ENCODE measurements at regions not wholly inside any gene's neighbourhood (a gene's known extent, or its start where the extent isn't known, plus 50 kb on each side); places are given as distances from the start of the nearest gene placed in this dataset.
A peak's percentile ranks its signal among the peaks of the same experiment; 100 is the strongest.

DNA sequence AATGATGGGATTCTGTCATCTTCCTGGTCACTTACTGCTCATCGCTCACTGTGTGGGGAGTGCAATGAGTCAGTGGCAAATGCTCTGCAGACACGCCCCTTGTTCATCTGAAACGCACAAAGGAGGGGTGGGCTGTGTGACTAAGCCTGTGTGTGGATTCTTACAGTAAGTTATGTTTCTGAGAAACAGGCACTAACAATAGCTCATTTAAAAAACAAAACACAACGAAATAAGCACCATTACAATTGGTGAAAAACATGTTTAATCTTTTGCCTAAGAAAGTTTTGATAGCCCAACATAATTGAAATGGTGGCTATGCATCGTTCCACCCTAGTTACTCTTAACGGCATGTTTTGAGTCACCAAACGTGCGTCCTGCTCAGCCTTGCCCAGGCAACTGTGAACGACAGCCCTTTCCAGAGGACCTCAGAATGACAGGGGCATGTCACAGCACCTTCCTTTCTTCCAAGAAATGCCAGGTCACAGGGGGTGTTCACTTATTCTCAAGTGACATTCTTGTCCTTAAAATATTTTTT lies 118.4 kb upstream of the SGK1 start (continued):
- TF ChIP-seq, protein P1, sequence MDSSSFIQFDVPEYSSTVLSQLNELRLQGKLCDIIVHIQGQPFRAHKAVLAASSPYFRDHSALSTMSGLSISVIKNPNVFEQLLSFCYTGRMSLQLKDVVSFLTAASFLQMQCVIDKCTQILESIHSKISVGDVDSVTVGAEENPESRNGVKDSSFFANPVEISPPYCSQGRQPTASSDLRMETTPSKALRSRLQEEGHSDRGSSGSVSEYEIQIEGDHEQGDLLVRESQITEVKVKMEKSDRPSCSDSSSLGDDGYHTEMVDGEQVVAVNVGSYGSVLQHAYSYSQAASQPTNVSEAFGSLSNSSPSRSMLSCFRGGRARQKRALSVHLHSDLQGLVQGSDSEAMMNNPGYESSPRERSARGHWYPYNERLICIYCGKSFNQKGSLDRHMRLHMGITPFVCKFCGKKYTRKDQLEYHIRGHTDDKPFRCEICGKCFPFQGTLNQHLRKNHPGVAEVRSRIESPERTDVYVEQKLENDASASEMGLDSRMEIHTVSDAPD (CRISPR knock-in tag; IDR thresholded peaks at IDR 0.05): no peak
- no peak for TF ChIP-seq ZNF134 (CRISPR knock-in tag; conservative IDR thresholded peaks at IDR 0.05)
- TF ChIP-seq, protein P2, sequence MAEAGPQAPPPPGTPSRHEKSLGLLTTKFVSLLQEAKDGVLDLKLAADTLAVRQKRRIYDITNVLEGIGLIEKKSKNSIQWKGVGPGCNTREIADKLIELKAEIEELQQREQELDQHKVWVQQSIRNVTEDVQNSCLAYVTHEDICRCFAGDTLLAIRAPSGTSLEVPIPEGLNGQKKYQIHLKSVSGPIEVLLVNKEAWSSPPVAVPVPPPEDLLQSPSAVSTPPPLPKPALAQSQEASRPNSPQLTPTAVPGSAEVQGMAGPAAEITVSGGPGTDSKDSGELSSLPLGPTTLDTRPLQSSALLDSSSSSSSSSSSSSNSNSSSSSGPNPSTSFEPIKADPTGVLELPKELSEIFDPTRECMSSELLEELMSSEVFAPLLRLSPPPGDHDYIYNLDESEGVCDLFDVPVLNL (CRISPR knock-in tag; IDR thresholded peaks at IDR 0.05; ENCODE audit: low read depth): no peak
- no peak for TF ChIP-seq ZBTB17 (CRISPR knock-in tag; IDR thresholded peaks at IDR 0.05)
- TF ChIP-seq, protein P3, sequence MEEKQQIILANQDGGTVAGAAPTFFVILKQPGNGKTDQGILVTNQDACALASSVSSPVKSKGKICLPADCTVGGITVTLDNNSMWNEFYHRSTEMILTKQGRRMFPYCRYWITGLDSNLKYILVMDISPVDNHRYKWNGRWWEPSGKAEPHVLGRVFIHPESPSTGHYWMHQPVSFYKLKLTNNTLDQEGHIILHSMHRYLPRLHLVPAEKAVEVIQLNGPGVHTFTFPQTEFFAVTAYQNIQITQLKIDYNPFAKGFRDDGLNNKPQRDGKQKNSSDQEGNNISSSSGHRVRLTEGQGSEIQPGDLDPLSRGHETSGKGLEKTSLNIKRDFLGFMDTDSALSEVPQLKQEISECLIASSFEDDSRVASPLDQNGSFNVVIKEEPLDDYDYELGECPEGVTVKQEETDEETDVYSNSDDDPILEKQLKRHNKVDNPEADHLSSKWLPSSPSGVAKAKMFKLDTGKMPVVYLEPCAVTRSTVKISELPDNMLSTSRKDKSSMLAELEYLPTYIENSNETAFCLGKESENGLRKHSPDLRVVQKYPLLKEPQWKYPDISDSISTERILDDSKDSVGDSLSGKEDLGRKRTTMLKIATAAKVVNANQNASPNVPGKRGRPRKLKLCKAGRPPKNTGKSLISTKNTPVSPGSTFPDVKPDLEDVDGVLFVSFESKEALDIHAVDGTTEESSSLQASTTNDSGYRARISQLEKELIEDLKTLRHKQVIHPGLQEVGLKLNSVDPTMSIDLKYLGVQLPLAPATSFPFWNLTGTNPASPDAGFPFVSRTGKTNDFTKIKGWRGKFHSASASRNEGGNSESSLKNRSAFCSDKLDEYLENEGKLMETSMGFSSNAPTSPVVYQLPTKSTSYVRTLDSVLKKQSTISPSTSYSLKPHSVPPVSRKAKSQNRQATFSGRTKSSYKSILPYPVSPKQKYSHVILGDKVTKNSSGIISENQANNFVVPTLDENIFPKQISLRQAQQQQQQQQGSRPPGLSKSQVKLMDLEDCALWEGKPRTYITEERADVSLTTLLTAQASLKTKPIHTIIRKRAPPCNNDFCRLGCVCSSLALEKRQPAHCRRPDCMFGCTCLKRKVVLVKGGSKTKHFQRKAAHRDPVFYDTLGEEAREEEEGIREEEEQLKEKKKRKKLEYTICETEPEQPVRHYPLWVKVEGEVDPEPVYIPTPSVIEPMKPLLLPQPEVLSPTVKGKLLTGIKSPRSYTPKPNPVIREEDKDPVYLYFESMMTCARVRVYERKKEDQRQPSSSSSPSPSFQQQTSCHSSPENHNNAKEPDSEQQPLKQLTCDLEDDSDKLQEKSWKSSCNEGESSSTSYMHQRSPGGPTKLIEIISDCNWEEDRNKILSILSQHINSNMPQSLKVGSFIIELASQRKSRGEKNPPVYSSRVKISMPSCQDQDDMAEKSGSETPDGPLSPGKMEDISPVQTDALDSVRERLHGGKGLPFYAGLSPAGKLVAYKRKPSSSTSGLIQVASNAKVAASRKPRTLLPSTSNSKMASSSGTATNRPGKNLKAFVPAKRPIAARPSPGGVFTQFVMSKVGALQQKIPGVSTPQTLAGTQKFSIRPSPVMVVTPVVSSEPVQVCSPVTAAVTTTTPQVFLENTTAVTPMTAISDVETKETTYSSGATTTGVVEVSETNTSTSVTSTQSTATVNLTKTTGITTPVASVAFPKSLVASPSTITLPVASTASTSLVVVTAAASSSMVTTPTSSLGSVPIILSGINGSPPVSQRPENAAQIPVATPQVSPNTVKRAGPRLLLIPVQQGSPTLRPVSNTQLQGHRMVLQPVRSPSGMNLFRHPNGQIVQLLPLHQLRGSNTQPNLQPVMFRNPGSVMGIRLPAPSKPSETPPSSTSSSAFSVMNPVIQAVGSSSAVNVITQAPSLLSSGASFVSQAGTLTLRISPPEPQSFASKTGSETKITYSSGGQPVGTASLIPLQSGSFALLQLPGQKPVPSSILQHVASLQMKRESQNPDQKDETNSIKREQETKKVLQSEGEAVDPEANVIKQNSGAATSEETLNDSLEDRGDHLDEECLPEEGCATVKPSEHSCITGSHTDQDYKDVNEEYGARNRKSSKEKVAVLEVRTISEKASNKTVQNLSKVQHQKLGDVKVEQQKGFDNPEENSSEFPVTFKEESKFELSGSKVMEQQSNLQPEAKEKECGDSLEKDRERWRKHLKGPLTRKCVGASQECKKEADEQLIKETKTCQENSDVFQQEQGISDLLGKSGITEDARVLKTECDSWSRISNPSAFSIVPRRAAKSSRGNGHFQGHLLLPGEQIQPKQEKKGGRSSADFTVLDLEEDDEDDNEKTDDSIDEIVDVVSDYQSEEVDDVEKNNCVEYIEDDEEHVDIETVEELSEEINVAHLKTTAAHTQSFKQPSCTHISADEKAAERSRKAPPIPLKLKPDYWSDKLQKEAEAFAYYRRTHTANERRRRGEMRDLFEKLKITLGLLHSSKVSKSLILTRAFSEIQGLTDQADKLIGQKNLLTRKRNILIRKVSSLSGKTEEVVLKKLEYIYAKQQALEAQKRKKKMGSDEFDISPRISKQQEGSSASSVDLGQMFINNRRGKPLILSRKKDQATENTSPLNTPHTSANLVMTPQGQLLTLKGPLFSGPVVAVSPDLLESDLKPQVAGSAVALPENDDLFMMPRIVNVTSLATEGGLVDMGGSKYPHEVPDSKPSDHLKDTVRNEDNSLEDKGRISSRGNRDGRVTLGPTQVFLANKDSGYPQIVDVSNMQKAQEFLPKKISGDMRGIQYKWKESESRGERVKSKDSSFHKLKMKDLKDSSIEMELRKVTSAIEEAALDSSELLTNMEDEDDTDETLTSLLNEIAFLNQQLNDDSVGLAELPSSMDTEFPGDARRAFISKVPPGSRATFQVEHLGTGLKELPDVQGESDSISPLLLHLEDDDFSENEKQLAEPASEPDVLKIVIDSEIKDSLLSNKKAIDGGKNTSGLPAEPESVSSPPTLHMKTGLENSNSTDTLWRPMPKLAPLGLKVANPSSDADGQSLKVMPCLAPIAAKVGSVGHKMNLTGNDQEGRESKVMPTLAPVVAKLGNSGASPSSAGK (IDR thresholded peaks at IDR 0.05): peak; percentile 71
- TF ChIP-seq NEUROD1 (IDR thresholded peaks at IDR 0.05; ENCODE audit: borderline replicate concordance, low read depth, low read length, partially characterized antibody): peak; percentile 54
- TF ChIP-seq, protein P4, sequence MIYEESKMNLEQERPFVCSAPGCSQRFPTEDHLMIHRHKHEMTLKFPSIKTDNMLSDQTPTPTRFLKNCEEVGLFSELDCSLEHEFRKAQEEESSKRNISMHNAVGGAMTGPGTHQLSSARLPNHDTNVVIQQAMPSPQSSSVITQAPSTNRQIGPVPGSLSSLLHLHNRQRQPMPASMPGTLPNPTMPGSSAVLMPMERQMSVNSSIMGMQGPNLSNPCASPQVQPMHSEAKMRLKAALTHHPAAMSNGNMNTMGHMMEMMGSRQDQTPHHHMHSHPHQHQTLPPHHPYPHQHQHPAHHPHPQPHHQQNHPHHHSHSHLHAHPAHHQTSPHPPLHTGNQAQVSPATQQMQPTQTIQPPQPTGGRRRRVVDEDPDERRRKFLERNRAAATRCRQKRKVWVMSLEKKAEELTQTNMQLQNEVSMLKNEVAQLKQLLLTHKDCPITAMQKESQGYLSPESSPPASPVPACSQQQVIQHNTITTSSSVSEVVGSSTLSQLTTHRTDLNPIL (CRISPR knock-in tag; IDR thresholded peaks at IDR 0.05): no peak
- 0 out of 2 replicates have a peak, but pooled peaks have one; percentile 40 for TF ChIP-seq ZNF175 (CRISPR knock-in tag; IDR thresholded peaks at IDR 0.05; ENCODE audit: low read depth)
- no peak for TF ChIP-seq HMG20A (CRISPR knock-in tag; conservative IDR thresholded peaks at IDR 0.05)
- TF ChIP-seq MTA3 (IDR thresholded peaks at IDR 0.05; ENCODE audit: borderline replicate concordance): no peak
- TF ChIP-seq SIRT6 (IDR thresholded peaks at IDR 0.05; ENCODE audit: low read depth, low read length): no peak
